Kidney (tissue), 13 donors: ENCODE measurements at regions not wholly inside any gene's neighbourhood (a gene's known extent, or its start where the extent isn't known, plus 50 kb on each side); places are given as distances from the start of the nearest gene placed in this dataset.

Experiments
- DNase-seq, 5 donors: peaks; one replicate each; pipeline ENCODE4 v3.0.0-alpha.2; 2013 to 2020
- FAIRE-seq: peaks from 2 replicates; lab custom pipeline; 2012; peaks lifted over from hg19 to GRCh38; lab: Jason Lieb, UNC
- H3K27ac ChIP-seq, 2 donors: one replicate each; pipeline ENCODE4 v1.7.0; 2013; ENCODE audit warnings: low read depth in 2 of 2, low read length in 2 of 2, inconsistent platforms in 1 of 2
- H3K27me3 ChIP-seq: one replicate; pipeline ENCODE4 v1.7.1; 2013; ENCODE audit warnings: low read length, inconsistent platforms; ENCODE audit not compliant: control insufficient read depth, insufficient read depth
- H3K36me3 ChIP-seq, 3 donors: one replicate each; pipeline versions ENCODE4 v1.7.0 to v1.7.1; 2013; ENCODE audit warnings: low read length in 3 of 3, control low read depth in 1 of 3, inconsistent platforms in 1 of 3; ENCODE audit not compliant: insufficient read depth in 3 of 3, control insufficient read depth in 2 of 3
- H3K4me1 ChIP-seq, 3 donors: one replicate each; pipeline versions ENCODE4 v1.7.0 to v1.7.1; 2013; ENCODE audit warnings: low read length in 3 of 3, inconsistent platforms in 1 of 3, low read depth in 1 of 3; ENCODE audit not compliant: control insufficient read depth in 2 of 3, insufficient read depth in 2 of 3
- H3K4me3 ChIP-seq, 3 donors: one replicate each; pipeline versions ENCODE4 v1.7.0 to v1.8.1; 2013; ENCODE audit warnings: low read length in 3 of 3, control low read depth in 1 of 3, inconsistent platforms in 1 of 3
- H3K9ac ChIP-seq, 3 donors: one replicate each; pipeline versions ENCODE4 v1.7.0 to v1.7.1; 2013; ENCODE audit warnings: low read length in 3 of 3, control low read depth in 1 of 3, inconsistent platforms in 1 of 3
- H3K9me3 ChIP-seq, 3 donors: one replicate each; pipeline versions ENCODE4 v1.7.0 to v1.7.1; 2013; ENCODE audit warnings: low read length in 3 of 3, control low read depth in 1 of 3, inconsistent platforms in 1 of 3; ENCODE audit not compliant: control insufficient read depth in 2 of 3, insufficient read depth in 1 of 3
- intact Hi-C: fragments of 100-400 bp; cut with DNase I; formaldehyde crosslinking; loops from one replicate; pipeline ENCODE4 v1.11.1; 2022
- TF ChIP-seq, protein P1 (sequence below): IDR thresholded peaks from 3 replicates; pipeline ENCODE4 v1.5.1; 2012; ENCODE audit warnings: mild to moderate bottlenecking, moderate library complexity, borderline replicate concordance; ENCODE audit not compliant: insufficient read depth; ENCODE audit errors: extremely low read depth
- donor health status: control.
- donor health status: control.
- donor health status: control.
- donor health status: control.
- donor health status: control.
- donor health status: DM: yes; HTN: yes; CAD: no.
- donor health status: Normal renal cell carcinoma (clear cell type).

GRCh38 chr9:20087481-20087880 is 298.6 kb upstream of the SLC24A2 start:
- no peaks in the 10 kb centered on the region for H3K36me3 ChIP-seq
- DNase-seq (peak in 1 of 5 donors; percentile 19), FAIRE-seq (no peak)
- no peaks in the 10 kb centered on the region for H3K27me3 ChIP-seq
- no peaks in the 10 kb centered on the region for H3K4me1 ChIP-seq
- no peak overlapping the region for H3K4me3 ChIP-seq
- no peaks in the 10 kb centered on the region for H3K9me3 ChIP-seq
- no peak overlapping the region for H3K9ac ChIP-seq
- no peak overlapping the region for H3K27ac ChIP-seq
- intact Hi-C loops: no loop called here
- TF ChIP-seq, protein P1, sequence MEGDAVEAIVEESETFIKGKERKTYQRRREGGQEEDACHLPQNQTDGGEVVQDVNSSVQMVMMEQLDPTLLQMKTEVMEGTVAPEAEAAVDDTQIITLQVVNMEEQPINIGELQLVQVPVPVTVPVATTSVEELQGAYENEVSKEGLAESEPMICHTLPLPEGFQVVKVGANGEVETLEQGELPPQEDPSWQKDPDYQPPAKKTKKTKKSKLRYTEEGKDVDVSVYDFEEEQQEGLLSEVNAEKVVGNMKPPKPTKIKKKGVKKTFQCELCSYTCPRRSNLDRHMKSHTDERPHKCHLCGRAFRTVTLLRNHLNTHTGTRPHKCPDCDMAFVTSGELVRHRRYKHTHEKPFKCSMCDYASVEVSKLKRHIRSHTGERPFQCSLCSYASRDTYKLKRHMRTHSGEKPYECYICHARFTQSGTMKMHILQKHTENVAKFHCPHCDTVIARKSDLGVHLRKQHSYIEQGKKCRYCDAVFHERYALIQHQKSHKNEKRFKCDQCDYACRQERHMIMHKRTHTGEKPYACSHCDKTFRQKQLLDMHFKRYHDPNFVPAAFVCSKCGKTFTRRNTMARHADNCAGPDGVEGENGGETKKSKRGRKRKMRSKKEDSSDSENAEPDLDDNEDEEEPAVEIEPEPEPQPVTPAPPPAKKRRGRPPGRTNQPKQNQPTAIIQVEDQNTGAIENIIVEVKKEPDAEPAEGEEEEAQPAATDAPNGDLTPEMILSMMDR: no peak

DNA sequence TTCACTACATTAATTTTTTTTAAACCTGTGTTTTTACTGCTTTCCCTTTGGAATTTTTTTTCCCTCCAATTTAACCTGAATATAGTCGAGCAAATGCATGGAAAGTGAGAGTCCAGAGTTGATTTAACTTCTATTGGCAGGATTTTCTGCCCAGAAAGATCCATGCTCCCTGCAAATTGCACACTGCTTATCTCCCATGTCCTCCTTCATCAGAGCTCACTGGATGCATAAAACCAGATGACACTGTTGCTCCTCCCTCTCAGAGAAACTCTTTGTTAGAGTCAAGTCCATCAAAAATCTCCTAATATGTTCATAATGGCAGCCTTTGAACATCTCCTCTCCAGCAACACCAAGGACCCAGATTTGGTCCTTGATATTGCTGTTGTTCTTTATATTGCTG is 297.0 kb upstream of the SLC24A2 start:
- intact Hi-C loops: no loop called here
- no peak for FAIRE-seq
- H3K4me3 ChIP-seq: no peak overlapping the region

DNA sequence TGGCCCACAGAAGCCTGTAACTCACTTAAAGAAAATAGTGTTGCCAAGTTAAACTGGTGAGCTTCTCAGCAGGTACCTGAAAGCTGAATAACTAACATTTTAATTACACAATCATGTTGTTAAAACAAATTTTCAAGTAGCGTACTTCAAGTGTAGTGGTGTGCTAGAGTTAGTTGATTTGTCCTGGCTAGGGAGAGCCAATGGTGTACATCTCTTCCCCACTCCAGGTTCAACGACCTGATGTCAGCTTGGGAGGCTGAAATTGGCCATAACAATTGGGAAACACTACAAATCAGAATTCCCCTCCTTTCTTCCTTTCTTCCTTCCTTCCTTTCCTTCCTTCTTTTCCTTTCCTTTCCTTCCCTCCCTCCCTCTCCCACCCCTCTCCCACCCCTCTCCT is 295.3 kb upstream of the SLC24A2 start:
- Histone ChIP-seq H3K9ac (no peak overlapping the region), H3K4me3 (no peak overlapping the region), H3K36me3 (no peaks in the 10 kb centered on the region), H3K27me3 (no peaks in the 10 kb centered on the region), H3K27ac (no peak overlapping the region), H3K9me3 (no peaks in the 10 kb centered on the region), H3K4me1 (no peaks in the 10 kb centered on the region)
- DNase-seq: no peak
- TF ChIP-seq, protein P1: no peak
- FAIRE-seq: no peak
- intact Hi-C loops: no loop called here

More for the DNA sequence above, 297.0 kb upstream of the SLC24A2 start:
- no peak overlapping the region for H3K27ac ChIP-seq
- TF ChIP-seq, protein P1: no peak
- H3K9me3 ChIP-seq: no peaks in the 10 kb centered on the region
- no peaks in the 10 kb centered on the region for H3K4me1 ChIP-seq
- no peak overlapping the region for H3K9ac ChIP-seq
- DNase-seq: no peak
- H3K27me3 ChIP-seq: no peaks in the 10 kb centered on the region
- H3K36me3 ChIP-seq: no peaks in the 10 kb centered on the region

DNA sequence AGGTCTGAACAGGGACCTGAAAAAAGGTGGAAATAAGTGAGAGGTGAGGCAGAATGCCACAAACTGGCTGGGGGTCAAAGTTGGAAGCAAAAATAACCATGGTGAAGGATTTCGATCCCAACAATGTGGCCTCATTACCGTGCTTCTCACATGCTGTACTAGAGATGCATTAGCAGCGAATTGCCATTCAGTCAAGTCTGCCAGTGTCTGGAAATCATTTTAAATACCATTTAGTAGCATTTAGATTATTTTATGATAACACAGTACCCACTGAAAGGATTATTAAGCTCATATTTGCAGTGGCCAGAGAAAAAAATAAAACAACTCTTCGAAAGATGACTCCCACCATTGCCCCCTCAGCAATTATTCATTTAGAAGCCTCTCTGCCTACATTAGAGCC is 294.6 kb upstream of the SLC24A2 start:
- TF ChIP-seq, protein P1: no peak
- intact Hi-C loops: no loop called here

More for the DNA sequence above, 294.6 kb upstream of the SLC24A2 start:
- no peak overlapping the region for H3K27ac ChIP-seq
- H3K4me3 ChIP-seq: no peak overlapping the region
- FAIRE-seq (no peak), DNase-seq (no peak)
- no peak overlapping the region for H3K9ac ChIP-seq
- H3K36me3 ChIP-seq: no peaks in the 10 kb centered on the region
- H3K27me3 ChIP-seq: no peaks in the 10 kb centered on the region
- H3K4me1 ChIP-seq: no peaks in the 10 kb centered on the region
- no peaks in the 10 kb centered on the region for H3K9me3 ChIP-seq
